Glutamatergic neuron (in vitro differentiated cells): ENCODE measurements at regions not wholly inside any gene's neighbourhood (a gene's known extent, or its start where the extent isn't known, plus 50 kb on each side); places are given as distances from the start of the nearest gene placed in this dataset.
A peak's percentile ranks its signal among the peaks of the same experiment; 100 is the strongest.

Experiments
- DNase-seq: peaks from one replicate; pipeline ENCODE4 v3.0.0; 2022
- H3K27ac Mint-ChIP-seq: one replicate; pipeline ENCODE4 v1.8.0; 2020; ENCODE audit warnings: mild to moderate bottlenecking, mixed read lengths, inconsistent platforms; ENCODE audit not compliant: unreplicated experiment
- H3K27me3 Mint-ChIP-seq: one replicate; pipeline ENCODE4 v1.8.0; 2020; ENCODE audit warnings: mild to moderate bottlenecking, moderate library complexity, mixed read lengths, inconsistent platforms; ENCODE audit not compliant: unreplicated experiment
- H3K36me3 Mint-ChIP-seq: one replicate; pipeline ENCODE4 v1.8.0; 2020; ENCODE audit warnings: mild to moderate bottlenecking, mixed read lengths, inconsistent platforms; ENCODE audit not compliant: unreplicated experiment
- H3K4me1 Mint-ChIP-seq: one replicate; pipeline ENCODE4 v1.8.0; 2020; ENCODE audit warnings: mild to moderate bottlenecking, low read depth, mixed read lengths, inconsistent platforms; ENCODE audit not compliant: unreplicated experiment
- H3K4me3 Mint-ChIP-seq: one replicate; pipeline ENCODE4 v1.8.0; 2020; ENCODE audit warnings: mild to moderate bottlenecking, mixed read lengths, inconsistent platforms; ENCODE audit not compliant: unreplicated experiment
- H3K9me3 Mint-ChIP-seq: one replicate; pipeline ENCODE4 v1.8.0; 2020; ENCODE audit warnings: mild to moderate bottlenecking, moderate library complexity, mixed read lengths, inconsistent platforms; ENCODE audit not compliant: unreplicated experiment
- CTCF ChIP-seq: fragments of 200-600 bp; sonication (generic); IDR thresholded peaks from one replicate; pipeline ENCODE4 v1.5.0; 2021; ENCODE audit not compliant: partially characterized antibody, unreplicated experiment

- Mint-ChIP-seq H3K36me3 (no peaks in the 10 kb centered on the region), H3K4me1 (peaks cover 26% of the 10 kb centered on the region), H3K27ac (no peak overlapping the region), H3K4me3 (no peak overlapping the region), H3K9me3 (no peaks in the 10 kb centered on the region), H3K27me3 (no peaks in the 10 kb centered on the region)
- TF ChIP-seq CTCF, result no peak
- DNase-seq, result no peak
Observed at GRCh38 chr19:30877661-30878113, 471.5 kb downstream of the TSHZ3 start.

DNA sequence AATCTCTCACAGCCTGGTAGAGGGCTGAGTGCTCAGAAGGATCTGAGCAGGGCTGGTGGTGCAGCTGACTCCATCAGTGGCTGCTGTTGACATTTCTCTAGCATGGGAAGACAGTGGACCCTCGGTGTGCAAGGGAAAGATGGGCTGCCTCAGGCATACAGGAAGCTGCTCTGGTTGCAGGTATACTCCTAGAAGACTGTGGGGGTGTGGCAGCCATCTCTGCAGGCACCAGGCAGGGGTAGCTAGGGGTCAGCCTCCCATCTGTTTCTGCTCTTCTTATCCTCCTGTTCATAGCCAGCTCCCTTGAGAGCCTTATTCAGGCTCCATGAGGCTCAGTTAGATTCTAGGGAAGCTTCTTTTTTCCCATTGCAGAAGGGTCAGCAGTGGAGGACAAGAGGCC, 475.5 kb downstream of the TSHZ3 start:
- H3K9me3 Mint-ChIP-seq, result peaks cover 2% of the 10 kb centered on the region
- peak overlapping the region; percentile 35 for H3K4me3 Mint-ChIP-seq
- H3K27ac Mint-ChIP-seq, result no peak overlapping the region
- TF ChIP-seq CTCF, result no peak
- H3K27me3 Mint-ChIP-seq, result peaks cover 4% of the 10 kb centered on the region
- H3K36me3 Mint-ChIP-seq, result no peaks in the 10 kb centered on the region
- DNase-seq, result no peak
- H3K4me1 Mint-ChIP-seq, result peaks cover 28% of the 10 kb centered on the region

- Mint-ChIP-seq H3K4me3 (no peak overlapping the region), H3K9me3 (peaks cover 2% of the 10 kb centered on the region), H3K27me3 (peaks cover 4% of the 10 kb centered on the region), H3K27ac (no peak overlapping the region), H3K4me1 (peaks cover 30% of the 10 kb centered on the region), H3K36me3 (peaks cover 2% of the 10 kb centered on the region)
- DNase-seq, result no peak
- no peak for TF ChIP-seq CTCF
Observed at GRCh38 chr19:30873003-30873402, 476.2 kb downstream of the TSHZ3 start.

DNA sequence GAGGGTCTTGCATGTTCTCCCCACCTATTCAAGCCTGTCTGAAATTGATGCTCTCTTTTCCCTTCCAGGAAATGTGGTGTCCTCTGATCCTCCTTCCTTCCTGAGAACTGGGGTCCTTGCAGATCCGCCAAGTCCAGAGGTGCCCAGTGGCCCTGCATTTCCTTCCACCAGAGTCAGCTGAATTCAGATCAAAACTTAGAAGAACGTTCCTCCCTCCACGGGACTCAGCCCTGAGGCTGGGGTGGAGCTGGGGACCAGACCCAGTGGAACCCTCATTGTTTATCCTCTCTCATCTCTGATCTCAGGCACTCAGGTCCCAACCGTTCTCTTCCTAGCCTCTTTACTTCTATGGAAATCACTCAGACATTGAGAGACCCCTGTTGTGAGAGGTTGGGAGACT, 477.3 kb downstream of the TSHZ3 start:
- TF ChIP-seq CTCF, result no peak
- peaks cover 4% of the 10 kb centered on the region for H3K27me3 Mint-ChIP-seq
- no peak for DNase-seq
- H3K36me3 Mint-ChIP-seq, result peaks cover 5% of the 10 kb centered on the region
- no peak overlapping the region for H3K27ac Mint-ChIP-seq
- H3K4me1 Mint-ChIP-seq, result peaks cover 28% of the 10 kb centered on the region
- no peak overlapping the region for H3K4me3 Mint-ChIP-seq
- H3K9me3 Mint-ChIP-seq, result peaks cover 2% of the 10 kb centered on the region

- TF ChIP-seq CTCF, result no peak
- H3K27ac Mint-ChIP-seq, result no peak overlapping the region
- H3K4me3 Mint-ChIP-seq, result no peak overlapping the region
- peaks cover 5% of the 10 kb centered on the region for H3K36me3 Mint-ChIP-seq
- H3K4me1 Mint-ChIP-seq, result peaks cover 26% of the 10 kb centered on the region
- DNase-seq, result peak; percentile 43
- H3K9me3 Mint-ChIP-seq, result peaks cover 2% of the 10 kb centered on the region
- peaks cover 4% of the 10 kb centered on the region for H3K27me3 Mint-ChIP-seq
Observed at GRCh38 chr19:30870876-30871275, 478.4 kb downstream of the TSHZ3 start.
